M059J (cell line): ENCODE measurements at regions not wholly inside any gene's neighbourhood (a gene's known extent, or its start where the extent isn't known, plus 50 kb on each side); places are given as distances from the start of the nearest gene placed in this dataset.
"Not testable (repeated sequence)": the region's sequence is repeated elsewhere in the genome, so short reads cannot be mapped to it uniquely, and the experiment has no call there.

Experiments
- DNase-seq: peaks from one replicate; pipeline ENCODE4 v3.0.0-alpha.2; 2012; ENCODE audit warnings: low read depth

DNA sequence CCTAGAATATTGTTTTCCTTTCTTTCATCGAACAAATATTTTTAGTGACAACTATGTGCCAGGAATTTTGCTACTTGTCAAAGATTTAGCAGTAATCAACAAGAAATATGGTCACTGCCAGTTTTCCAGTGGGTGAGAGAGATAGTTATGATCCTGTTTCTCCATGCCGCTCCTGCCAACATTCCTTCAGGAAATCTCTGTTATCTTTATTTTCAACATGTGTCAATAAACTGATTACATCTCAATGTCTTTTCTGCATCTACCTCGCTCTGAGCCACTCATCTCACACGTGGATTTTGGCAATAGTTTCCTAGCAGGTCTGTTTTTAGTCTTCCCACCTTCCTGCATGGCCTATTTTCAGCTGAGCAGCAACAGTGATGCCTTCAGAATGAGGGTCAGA, 650.0 kb upstream of the STXBP6 start:
- DNase-seq = no peak

GRCh38 chr14:25698111-25698510, 648.2 kb upstream of the STXBP6 start:
- DNase-seq = no peak

DNA sequence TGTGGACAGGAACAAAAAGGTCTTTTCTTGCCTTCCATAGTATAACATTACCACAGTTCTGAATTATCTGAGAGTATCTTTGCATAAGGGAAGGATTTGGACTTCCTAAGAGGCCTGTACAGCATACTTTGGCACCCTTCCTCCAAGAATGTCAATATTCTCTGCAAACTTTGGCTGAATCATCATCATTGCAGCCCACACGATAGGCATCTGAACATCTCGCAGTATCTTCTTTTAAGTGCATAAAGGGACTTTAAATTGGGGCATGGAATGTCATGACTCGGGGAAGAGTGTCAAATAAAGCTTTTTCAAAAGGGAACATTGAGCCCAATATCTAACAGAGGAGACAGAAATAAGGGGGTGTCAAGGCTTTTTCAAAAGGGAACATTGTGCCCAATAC, 646.2 kb upstream of the STXBP6 start:
- no peak for DNase-seq

DNA sequence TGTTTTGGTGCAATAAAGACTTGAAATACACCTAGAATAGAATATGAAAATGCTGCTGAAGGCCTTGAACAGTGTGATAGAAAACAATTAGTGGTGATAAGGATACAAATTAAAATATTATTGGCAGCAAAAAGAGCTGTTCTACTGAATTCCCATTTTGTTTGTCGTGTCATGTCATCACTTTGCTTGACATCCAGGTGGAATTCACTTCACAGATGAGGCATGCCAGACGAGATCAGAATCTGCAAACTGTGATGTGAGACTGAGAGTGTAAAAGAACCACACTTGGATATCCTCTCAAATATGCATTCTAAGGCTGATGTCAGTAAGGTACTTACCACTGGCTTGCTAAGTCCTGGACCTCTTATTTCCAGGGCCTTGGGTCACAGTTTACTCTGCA, 635.1 kb upstream of the STXBP6 start:
- no peak for DNase-seq

DNA sequence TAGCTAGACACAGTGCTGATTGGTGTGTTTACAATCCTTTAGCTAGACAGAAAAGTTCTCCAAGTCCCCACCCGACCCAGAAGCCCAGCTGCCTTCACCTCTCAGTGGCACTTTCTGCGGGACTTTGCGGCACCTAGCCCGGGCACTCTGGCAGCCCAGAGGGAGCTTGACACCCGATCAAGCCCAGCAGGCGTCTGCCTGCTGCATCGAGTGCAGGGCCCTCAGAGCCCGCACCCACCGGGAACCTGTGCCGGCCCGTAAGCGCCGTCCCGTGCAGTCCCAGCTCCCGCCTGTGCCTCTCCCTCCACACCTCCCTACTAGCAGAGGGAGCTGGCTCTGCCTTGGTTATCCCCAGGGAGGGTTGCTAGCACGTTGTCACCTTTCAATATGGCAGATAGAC, 631.0 kb upstream of the STXBP6 start:
- DNase-seq = no peak

GRCh38 chr14:25680511-25680910, 630.6 kb upstream of the STXBP6 start:
- not testable (repeated sequence) for DNase-seq

DNA sequence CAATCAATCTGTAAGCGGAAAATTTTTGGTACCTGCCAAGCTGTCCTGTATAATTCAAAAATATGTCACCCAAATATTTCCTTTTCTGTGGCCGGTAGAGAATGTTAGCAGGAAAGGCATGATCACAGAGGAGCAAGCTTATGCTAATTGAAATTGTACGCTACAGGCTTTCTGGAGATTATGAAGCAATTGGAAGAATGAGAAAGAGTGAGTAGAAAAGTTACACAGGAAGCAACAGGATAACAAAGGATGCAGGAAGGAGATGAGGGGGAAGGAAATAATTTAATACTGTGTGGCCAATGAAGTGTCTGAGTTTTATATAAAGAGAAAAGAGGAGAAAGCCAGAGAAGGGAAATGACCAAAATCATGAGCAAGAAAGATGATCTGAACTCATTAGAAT, 627.2 kb upstream of the STXBP6 start:
- no peak for DNase-seq

- DNase-seq = no peak
Measured at GRCh38 chr14:25667387-25667786, 617.4 kb upstream of the STXBP6 start.

- DNase-seq = no peak
Measured at GRCh38 chr14:25666877-25667276, 616.9 kb upstream of the STXBP6 start.

- no peak for DNase-seq
Measured at GRCh38 chr14:25658988-25659387, 609.0 kb upstream of the STXBP6 start.

DNA sequence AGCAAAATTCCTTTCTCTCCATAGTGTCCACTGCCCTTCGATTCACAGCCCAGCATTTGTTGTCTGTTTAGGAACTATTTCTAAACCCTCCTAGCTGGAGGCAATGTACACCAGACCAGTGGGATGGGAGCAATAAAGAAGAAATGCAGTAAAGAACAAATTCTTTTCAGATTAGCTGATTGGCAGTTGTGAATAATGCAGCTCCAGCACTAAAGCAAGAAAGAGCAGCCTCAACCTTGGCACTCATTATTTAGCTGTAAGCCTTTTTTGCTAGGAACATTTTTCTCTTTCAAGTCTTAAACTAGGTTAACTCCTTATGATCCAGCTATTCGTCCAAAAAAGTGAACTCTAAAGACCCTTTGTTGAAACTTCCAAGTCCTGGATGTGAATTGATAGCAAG, 580.5 kb upstream of the STXBP6 start:
- DNase-seq = no peak

DNA sequence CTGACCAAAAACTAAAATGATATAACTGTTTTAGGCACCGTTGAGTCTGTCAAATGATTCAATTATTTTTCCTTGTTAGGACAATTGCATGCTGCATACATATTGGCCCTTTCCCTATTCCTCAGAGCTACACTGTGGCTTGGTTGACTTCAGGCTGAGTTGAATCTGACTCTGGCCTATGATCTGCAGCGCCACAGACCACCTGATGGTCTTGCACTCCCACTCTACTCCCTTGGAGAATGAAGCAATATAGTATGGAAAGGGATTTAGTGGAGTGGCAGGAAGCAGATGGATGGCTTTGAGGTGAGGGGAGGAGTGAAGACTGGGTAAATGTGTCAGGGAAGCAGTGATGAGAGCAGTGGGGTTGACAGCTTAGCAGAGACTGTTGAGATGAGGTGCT, 579.0 kb upstream of the STXBP6 start:
- no peak for DNase-seq

GRCh38 chr14:25628390-25628789, 578.4 kb upstream of the STXBP6 start:
- no peak for DNase-seq

- no peak for DNase-seq
Measured at GRCh38 chr14:25626986-25627385, 577.0 kb upstream of the STXBP6 start.

GRCh38 chr14:25622763-25623162, 572.8 kb upstream of the STXBP6 start:
- no peak for DNase-seq

DNA sequence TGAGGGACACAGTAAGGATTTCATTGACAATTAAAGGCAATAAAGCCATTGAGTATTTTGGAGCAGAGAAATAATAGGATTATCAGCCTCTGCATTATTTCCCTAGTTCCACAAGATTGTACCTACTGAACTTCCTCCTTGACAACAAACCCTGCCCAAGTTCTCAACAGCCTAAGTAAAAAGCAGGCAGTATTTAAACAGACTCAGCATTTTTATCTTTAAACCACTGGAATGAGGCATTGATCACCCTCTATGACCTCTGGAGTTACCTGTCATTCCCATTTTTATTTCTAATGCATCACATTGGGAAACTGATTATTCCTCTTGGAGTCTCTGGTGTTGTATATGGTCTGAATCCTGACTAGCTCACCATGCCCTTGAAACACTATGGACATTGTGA, 570.6 kb upstream of the STXBP6 start:
- DNase-seq = no peak

DNA sequence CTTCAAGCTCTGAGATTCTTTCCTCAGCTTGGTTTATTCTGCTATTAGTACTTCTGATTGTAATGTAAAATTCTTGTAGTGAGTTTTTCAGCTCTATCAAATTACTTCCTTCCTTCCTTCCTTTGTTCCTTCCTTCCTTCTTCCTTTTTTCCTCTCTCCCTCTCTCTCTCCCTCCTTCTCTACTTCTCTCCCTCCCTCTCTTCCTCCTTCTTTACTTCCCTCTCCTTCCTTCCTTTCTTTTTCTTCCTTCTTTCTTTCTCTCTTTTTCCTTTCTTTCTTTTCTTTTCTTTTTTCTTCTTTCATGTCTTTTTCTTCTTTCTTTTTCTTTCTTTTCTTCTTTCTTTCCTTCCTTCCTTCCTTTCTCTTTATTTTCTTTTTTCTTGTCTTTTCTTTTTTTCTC, 565.2 kb upstream of the STXBP6 start:
- no peak for DNase-seq

GRCh38 chr14:25607192-25607591, 557.2 kb upstream of the STXBP6 start:
- DNase-seq = no peak

DNA sequence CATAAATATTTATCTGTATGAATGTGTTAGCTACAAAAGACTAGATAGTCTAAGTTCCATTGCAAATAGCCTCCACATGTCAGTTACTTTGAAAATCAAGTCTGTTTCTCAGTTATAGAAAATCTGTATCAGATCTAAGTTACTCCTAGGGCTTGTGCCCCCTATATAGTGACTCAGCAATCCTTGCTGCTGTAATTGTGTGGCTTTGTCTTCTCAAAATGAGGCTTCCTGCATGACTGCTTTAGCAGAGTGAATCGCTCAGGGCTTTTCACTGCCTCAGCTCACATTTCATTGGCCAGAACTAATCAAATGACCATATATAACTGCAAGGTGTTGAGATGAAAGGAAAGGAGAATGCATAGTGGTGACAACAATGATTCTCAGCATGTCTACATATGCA, 552.2 kb upstream of the STXBP6 start:
- no peak for DNase-seq

GRCh38 chr14:25588751-25589150, 538.8 kb upstream of the STXBP6 start:
- DNase-seq = no peak

DNA sequence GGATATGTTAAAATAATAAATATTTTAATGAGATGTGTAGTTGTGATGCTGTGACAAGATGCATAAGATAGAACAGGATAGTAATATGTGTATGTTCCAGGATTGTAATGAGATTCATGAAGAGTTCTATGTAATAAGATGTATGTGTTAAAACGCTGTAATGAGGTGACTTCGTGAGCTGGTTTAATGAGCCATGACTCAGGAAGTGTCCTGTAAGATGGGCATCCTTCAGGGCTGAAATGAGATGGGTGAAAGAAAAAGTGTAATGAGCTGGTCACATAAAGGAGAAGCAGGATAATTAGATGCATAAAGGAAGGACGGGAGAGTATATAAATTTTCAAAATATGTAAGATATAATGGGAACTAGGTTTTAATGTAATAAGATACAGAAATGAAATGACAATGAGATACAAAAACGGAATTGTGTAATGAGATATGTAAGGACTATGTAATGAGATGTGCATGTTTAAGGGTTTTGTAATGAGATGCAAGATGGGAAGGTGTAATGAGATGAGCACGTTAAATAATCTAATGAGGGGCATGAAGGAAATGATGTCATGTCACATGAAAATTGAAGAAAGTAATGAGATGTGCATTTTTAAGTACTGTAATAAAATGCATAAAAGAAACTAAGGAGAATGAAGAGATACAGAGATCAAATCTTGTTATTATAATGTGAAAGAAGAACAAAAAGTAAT, 524.8 kb upstream of the STXBP6 start:
- no peak for DNase-seq

GRCh38 chr14:25570483-25570882, 520.5 kb upstream of the STXBP6 start:
- DNase-seq = no peak

DNA sequence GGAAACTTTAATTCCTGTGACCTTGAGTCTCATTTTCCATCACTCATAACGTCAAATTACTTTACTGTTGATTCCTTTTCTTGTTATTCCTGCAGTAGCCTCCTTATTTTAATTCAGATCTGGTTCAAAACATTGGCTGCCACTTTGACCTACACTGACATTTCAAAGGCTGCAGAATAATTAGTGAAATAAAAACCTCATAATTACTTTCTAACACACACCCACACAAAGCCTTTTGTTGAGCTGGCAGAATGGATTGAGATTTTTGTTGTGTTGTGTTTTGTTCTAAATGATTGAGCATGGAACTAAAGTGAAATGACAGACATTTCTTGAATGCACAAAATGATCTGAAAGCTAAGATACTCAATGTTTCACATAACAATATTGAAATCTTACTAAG, 507.5 kb upstream of the STXBP6 start:
- no peak for DNase-seq

DNA sequence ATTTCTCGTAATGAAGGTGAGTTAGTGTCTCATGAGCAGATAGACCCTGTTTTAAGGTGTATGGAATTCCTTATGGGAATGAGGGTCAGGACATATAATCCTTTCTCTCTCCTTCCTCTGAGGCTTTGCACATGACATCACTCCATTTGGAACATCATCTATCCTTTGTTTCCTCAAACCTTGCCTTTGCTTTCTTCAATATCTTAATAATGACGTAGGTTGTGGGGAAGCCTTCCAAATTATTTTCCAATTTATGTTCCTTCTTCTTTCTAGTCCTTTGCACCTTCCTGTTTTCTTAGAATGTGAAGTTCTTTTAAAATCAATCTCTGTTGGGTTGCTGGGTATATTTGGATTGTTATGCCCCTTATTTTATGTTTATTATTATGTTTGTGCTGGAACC, 502.9 kb upstream of the STXBP6 start:
- no peak for DNase-seq
